ENCODE measurements at regions not wholly inside any gene's neighbourhood (a gene's known extent, or its start where the extent isn't known, plus 50 kb on each side); places are given as distances from the start of the nearest gene placed in this dataset.

GRCh38 chr15:70306582-70306981 lies 208.9 kb upstream of the TLE3 start:
- no peak for DNase-seq (ENCODE audit: low read depth)

- no peak for DNase-seq (ENCODE audit: low read depth)
Observed at GRCh38 chr15:70306081-70306480, 208.4 kb upstream of the TLE3 start.

GRCh38 chr15:70303981-70304380 lies 206.3 kb upstream of the TLE3 start:
- DNase-seq (ENCODE audit: low read depth), result no peak

DNA sequence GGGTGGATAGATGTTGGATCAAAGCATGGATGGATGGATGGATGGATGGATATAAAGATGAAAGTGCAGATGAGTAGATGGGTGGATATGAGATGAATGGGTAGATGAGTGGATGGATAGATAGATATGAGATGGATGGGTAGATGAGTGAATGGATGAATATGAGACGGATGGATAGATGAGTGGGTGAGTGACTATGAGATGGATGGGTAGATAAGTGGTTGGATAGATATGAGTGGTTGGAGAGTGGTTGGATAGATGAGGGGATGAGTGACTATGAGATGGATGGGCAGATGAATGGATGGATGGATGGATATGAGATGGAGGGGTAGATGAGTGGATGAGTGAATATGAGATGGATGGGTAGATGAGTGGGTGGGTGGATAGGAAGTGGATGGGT lies 204.6 kb upstream of the TLE3 start:
- no peak for DNase-seq (ENCODE audit: low read depth)

DNA sequence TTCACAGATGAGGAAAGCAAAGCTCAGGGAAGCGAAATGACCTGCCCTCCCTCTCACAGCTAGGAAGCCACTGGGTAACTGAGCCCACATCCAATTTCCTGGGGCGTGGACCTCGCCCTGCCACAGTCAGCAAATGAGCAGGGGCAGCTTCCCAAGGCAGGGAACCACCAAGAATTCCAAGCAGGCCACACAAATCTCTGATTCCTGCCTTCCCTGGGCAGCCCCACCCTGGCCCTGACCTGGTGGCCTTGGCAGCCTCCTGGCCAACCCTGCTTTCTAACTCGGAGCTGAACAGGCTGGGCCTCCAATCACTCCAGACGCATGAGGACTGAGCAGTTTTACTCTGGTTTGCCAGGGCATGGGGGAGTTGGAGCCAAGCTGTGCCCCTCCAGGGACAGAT lies 203.7 kb upstream of the TLE3 start:
- no peak for DNase-seq (ENCODE audit: low read depth)

DNA sequence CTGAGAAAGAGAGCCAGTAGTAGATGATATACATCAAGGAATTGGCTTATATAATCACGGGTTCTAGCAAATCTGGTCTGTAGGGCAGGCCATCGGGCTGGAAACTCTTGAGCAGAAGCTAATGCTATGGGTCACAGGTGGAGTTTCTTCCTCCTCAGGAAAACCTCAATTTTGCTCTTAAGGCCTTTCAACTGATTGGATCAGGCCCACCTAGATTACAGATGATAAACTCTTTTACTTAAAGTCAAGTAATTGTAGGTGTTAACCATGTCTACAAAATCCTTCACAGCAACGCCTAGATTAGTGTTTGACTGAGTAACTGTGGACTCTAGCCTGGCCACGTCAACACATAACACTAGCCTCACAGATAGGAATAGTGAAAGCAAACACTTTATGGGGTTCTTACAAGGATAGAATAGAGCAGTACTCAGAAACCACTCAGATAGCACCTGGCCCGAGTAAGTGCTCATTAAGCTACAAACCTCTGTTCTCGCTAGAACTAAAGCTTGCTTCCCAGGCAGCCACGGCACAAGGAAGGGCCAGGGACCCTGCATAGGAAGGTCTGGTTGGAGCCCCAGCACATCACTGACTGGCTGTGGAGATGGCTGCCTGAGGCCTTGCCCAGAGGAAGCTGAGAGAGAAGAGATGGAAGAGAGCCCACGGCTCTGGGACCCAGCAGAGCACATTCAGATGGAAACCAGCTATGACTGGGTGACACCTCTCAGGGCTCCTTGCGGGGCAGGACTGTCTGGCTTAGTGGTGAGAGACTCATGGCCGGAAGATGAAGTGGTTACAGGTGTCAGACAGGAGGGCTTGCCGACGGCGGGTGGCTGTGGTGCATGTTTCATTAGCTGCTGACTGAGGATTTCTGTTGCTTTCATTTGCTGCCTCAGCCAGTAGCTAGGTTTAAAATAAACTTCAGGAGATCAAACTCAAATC lies 202.5 kb upstream of the TLE3 start:
- no peak for DNase-seq (ENCODE audit: low read depth)

DNA sequence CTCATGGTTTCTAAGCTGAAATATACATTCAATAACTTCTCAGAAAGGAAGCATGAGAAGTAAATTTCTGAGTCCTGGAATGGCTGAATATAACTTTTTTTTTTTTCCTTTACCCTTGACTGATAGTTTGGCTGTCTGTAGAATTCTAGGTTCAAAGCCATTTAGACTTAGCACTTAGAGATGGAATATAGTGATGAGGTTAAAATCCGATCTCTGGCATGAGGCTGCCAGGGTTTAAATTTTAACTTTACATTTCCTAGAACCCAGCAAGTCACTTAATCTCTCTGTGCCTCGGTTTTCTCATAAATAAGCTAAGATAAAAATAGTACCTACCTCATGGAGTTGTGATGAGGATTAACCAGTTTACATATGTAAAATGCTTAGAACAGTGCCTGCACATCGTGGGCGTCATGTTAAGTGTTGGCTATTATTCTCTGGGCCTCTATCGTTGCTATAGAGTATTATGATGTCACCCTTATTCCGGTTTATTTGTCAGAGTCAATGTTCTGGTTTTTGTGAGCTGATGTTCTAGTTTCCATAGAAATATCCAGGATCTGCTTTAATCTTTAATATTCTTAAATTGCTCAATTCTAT lies 199.8 kb upstream of the TLE3 start:
- no peak for DNase-seq (ENCODE audit: low read depth)

- peak; percentile 59 for DNase-seq (ENCODE audit: low read depth)
Observed at GRCh38 chr15:70294731-70295305, 197.1 kb upstream of the TLE3 start.

- DNase-seq (ENCODE audit: low read depth), result no peak
Observed at GRCh38 chr15:70293591-70294470, 196.1 kb upstream of the TLE3 start.

- no peak for DNase-seq (ENCODE audit: low read depth)
Observed at GRCh38 chr15:70293138-70293537, 195.4 kb upstream of the TLE3 start.

GRCh38 chr15:70292076-70292760 lies 194.5 kb upstream of the TLE3 start:
- no peak for DNase-seq (ENCODE audit: low read depth)

- no peak for DNase-seq (ENCODE audit: low read depth)
Observed at GRCh38 chr15:70291305-70292075, 193.8 kb upstream of the TLE3 start.

DNA sequence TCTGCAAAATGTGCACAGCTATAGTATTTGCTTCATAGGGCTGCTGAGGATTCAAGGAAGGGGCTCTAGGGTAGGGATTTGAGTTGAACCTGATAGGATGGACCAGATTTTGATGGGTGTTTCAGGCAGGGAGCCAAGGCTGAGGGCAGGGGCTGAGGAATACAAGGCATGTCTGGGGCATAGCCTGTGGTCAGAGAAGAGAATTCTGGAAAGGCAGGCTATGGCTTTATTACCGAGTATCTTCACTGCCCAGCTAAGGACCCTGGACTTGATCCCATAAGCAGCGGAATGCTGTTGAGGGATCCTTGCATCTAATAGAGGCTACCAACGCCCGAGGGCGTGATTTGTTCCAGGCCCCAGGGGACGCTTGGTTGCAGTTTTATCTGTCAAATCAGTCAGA lies 193.0 kb upstream of the TLE3 start:
- no peak for DNase-seq (ENCODE audit: low read depth)

- peak; percentile 63 for DNase-seq (ENCODE audit: low read depth)
Observed at GRCh38 chr15:70289191-70289955, 191.7 kb upstream of the TLE3 start.

DNA sequence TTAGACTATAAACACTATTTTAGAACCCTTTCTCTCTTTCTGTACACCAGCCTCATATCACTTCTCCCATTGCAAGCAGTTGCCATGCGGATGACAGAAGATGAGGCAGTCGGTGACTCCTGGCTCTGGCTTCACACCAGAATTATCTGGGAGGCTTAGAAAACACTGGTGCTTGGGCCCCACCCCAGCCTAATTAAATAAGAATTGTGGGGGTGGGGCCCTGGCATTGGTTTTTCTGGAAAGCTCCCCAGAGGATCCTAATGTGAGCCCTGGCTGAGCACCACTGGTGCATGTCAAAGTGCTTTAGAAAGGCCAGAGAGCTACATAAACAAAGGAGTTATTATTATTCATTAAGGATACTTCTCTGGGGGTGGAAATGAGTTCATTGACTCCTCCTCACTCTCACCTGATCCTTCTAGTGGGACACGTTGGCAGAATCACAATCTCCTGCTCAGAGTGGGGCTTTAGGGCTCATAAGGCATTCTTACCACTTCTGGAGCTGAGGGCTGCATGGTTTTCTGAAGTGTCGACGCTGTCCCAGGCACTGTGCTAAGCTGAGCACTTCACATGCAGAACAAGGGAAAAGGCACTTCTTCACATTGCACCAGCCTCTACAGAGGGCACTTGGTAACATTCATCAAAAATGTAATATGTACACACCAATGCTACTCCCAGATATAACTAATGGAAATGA lies 188.5 kb upstream of the TLE3 start:
- no peak for DNase-seq (ENCODE audit: low read depth)

DNA sequence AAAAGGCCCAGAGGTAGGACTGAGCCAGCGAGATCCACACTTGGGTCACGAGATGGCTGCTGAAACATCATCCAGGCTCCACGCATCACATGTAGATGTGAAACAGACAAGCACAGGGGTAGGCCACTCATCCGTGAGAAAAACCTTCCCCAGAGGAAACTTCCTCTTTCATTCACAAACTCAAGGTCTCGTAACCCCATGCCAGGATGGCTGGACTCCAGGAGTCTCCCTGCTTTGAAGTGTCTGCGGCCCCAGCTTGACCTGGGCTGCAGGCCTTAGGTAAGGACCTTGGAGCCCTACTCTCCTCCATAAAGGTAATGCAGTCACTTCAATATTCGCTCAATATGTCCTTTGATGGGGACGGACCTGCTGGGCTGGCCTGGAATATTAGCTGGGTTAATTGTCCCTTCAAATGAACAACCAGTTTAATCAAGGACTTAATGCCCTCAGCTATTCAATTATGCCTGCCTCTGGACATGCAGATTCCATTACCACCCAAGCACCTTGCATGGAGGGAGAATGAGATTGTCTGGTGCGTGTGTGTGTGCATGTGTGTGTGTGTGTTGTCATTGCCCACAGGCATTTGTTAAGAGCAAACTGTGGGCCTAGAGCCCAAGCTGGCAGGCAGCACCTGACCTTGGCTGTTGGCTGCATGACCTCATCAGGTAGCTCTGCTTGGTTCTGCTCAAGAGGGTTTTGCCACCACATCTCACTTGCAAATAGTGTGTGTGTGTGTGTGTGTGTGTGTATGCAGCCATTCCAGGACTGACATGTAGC lies 186.9 kb upstream of the TLE3 start:
- DNase-seq (ENCODE audit: low read depth), result peak; percentile 80

- no peak for DNase-seq (ENCODE audit: low read depth)
Observed at GRCh38 chr15:70283511-70283910, 185.8 kb upstream of the TLE3 start.

DNA sequence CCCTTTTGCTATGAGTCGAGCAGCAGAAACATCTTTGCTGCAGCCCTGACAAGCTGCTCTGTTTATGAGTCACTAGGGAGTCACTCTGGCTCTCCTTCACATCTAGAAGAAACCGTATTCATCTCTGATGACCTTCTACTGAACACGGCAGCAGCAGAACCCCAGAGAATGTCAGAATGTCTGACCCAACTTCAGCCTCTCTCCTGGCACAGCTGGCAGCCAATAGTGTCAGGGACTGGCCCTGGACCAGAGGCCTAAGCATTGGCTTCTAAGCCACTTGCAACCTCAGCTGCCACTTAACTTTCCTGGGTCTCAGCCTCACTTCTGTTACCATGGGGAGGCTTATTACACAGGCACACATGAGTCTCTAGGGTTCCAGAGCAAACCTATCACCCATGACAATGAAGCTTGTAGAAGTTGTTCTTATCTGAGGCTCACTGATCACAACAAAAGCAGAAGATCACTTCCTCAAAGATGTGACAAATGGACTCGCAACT lies 184.1 kb upstream of the TLE3 start:
- peak; percentile 58 for DNase-seq (ENCODE audit: low read depth)

Data from renal cortical epithelial cell (primary cell).